ENCODE measurements at regions not wholly inside any gene's neighbourhood (a gene's known extent, or its start where the extent isn't known, plus 50 kb on each side); places are given as distances from the start of the nearest gene placed in this dataset.

DNA sequence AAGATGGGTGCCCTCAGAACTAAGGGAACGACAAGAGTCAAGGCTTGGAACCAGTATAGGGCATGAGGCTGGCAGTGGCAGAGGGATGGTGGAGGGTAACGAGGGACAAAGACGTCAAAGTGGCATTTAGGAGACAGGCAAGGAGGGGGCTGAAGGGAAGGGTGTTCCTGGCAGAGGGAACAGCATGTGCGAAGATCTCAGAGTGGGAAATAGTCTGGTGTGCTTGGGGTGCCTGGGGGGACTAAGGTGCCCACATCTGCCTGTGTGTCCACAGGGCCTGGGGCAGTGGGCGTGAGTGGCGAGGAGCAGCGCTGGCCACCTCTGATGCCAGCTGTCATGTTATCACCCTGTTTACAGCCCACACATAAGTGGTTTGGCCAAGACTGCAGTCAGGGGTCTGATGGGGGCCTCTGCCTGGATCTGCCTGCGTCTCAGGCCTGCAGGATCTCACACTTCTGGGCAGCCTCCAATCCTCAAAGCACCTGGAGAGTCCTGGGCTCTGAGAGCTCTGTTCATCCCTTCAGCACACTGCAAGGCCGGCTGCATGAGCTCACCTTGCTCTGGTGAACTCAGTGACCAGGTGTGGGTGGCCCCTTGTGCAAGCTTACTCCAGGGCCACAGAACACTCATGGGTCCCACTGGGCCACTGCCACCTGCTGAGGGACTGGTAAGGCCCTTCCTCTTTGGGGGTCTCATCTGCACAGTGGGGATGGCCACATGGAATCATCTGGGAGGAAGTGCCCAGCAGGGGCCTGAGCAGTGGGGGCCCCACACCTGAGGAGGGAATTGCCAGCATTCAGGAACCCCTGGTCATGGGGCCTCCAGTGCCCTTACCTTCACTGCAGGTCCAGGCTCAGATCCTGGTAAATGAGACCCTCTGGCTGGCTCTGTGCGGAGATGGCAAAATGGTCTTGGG is 89.7 kb upstream of the SHISAL1 start:
- Histone ChIP-seq H3K9me3 (no peaks in the 10 kb centered on the region), H3K4me1 (no peaks in the 10 kb centered on the region), H3K4me3 (no peak overlapping the region), H3K27ac (no peak overlapping the region), H3K27me3 (no peaks in the 10 kb centered on the region), H3K36me3 (no peaks in the 10 kb centered on the region)
- TF ChIP-seq, protein P1, sequence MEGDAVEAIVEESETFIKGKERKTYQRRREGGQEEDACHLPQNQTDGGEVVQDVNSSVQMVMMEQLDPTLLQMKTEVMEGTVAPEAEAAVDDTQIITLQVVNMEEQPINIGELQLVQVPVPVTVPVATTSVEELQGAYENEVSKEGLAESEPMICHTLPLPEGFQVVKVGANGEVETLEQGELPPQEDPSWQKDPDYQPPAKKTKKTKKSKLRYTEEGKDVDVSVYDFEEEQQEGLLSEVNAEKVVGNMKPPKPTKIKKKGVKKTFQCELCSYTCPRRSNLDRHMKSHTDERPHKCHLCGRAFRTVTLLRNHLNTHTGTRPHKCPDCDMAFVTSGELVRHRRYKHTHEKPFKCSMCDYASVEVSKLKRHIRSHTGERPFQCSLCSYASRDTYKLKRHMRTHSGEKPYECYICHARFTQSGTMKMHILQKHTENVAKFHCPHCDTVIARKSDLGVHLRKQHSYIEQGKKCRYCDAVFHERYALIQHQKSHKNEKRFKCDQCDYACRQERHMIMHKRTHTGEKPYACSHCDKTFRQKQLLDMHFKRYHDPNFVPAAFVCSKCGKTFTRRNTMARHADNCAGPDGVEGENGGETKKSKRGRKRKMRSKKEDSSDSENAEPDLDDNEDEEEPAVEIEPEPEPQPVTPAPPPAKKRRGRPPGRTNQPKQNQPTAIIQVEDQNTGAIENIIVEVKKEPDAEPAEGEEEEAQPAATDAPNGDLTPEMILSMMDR (IDR thresholded peaks at IDR 0.05): no peak
- peak in 1 of 2 donors; percentile 28 for DNase-seq (ENCODE audit: low spot score in 2 of 2)
- intact Hi-C loops (cut with DNase I): no loop called here

DNA sequence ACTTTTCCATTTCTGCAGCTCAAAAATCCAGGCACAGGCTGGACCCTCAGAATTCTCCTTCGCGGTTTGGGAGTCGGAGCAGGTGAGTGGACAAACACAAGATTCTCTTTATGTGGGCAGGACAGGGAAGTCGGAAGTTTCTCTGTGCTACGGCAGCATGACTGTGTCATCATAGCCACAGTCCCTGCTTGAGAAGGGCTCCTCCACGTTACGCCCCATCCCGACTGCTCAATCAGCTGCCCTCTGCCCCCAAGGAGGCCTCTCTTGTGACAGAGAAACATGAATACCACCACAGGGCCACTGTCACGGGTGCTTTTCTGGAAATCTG is 89.0 kb upstream of the SHISAL1 start:
- Histone ChIP-seq H3K4me3 (no peak overlapping the region), H3K27ac (no peak overlapping the region), H3K9me3 (no peaks in the 10 kb centered on the region), H3K27me3 (no peaks in the 10 kb centered on the region), H3K36me3 (no peaks in the 10 kb centered on the region), H3K4me1 (no peaks in the 10 kb centered on the region)
- TF ChIP-seq, protein P1 (IDR thresholded peaks at IDR 0.05): no peak
- intact Hi-C loops (cut with DNase I): no loop called here
- DNase-seq (ENCODE audit: low spot score in 2 of 2): peak in 1 of 2 donors; percentile 52

DNA sequence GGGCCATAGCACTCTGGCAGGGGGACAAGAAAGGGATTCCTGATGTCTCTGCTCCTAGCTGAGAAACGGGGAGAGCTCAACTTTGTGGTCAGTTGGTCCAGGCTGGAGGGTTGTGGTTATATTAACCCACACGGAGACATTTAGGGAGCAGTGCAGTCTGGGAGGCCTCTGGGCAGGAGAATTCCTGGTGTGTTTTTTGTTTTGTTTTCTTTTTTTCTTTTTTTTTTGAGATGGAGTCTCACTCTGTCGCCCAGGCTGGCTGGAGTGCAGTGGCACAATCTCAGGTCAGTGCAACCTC is 88.0 kb upstream of the SHISAL1 start:
- Histone ChIP-seq H3K4me1 (no peaks in the 10 kb centered on the region), H3K27me3 (no peaks in the 10 kb centered on the region), H3K4me3 (no peak overlapping the region), H3K36me3 (no peaks in the 10 kb centered on the region), H3K27ac (no peak overlapping the region), H3K9me3 (no peaks in the 10 kb centered on the region)
- TF ChIP-seq, protein P1 (IDR thresholded peaks at IDR 0.05): no peak
- DNase-seq (ENCODE audit: low spot score in 2 of 2): peak in 1 of 2 donors; percentile 41
- intact Hi-C loops (cut with DNase I): no loop called here

DNA sequence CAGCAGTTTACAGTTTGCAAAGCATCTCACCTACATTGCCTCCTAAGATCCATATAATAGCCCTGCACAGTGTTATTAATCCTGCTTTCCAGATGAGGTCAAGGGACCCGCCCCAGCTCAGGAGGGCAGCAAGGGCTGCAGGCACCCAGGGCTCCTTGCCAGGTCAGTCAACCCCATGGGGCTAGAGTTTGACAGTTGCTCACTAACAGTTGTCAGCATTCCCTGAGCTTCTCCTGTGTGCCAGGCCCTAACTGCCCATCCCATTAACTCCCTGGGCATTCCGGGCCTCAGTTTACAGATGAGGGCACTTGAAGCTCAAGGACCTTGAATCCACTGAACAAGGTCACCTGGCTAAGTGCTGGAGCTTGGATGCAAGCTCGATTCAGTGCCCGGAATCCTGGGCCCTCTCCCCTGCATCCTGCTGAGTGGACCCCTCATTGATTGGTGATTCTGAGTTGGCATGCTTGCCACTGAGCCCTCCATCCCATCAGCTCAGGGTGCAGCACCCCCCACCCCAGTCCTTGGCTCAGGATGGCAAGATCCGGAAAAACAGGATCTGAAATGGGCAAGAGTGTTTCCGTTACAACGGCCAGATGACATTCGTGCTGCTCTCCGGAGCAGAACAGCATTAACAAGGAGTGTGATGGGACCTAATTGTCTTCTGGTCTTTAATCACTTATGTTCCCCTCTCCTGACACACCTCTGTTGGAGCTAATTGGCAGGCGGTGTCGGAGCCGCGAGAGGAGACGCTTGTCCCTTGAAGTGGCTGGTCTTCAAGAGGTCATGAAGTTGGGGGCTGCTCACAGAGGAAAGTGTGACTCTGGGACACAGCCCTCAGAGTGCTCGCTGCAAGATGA is 87.4 kb upstream of the SHISAL1 start:
- intact Hi-C loops (cut with DNase I): no loop called here
- DNase-seq (ENCODE audit: low spot score in 2 of 2): peak in 1 of 2 donors; percentile 40
- Histone ChIP-seq H3K36me3 (no peaks in the 10 kb centered on the region), H3K4me1 (no peaks in the 10 kb centered on the region), H3K9me3 (no peaks in the 10 kb centered on the region), H3K27ac (no peak overlapping the region), H3K27me3 (no peaks in the 10 kb centered on the region), H3K4me3 (no peak overlapping the region)
- TF ChIP-seq, protein P1 (IDR thresholded peaks at IDR 0.05): no peak

DNA sequence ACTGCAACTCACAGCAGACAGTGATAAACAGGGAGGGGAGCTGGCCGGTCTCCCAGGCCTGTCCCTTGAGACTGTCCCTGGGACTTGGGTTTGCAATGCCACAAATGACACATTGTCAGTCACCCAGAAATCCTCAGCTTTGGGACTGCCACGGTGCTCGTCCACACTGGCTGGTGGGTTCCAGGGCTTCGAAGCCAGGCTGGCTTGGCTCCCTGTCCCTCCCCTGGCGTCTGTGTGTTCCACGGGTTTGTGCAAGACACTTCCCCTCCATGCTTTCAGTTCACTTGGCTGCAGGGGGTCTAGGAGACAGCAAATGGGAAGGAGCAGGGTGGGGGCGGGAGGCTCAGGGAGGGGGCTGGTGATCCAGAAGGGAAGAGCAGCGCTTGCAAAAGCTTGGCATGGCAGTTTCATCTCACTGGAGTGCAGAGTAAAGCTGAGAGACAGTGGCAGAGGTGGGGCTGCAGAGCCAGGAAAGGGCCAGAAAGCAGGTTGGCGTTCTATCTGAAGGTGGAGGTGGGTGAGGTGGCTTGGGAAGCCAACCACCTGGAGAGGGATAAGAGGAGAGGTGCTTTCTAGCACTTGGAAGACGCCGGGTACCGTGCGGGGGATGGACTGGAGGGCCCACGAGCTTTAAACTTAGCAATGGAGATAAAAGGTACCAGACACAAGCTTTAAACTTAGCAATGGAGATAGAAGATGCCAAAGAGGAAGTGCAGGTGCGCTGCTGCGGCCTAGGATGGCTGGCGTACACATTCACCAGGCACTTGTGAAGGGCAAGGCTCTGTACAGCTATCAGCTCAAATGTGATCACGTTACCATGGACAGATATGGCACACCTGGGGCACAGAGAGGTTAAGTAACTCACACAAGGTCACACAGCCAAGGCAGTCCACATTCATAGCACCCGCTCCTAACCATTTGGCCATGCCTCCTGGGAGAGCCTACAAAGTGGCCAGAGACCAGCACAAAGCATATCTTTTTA is 86.4 kb upstream of the SHISAL1 start:
- no peaks in the 10 kb centered on the region for H3K27me3 ChIP-seq
- H3K4me1 ChIP-seq: no peaks in the 10 kb centered on the region
- no peak overlapping the region for H3K27ac ChIP-seq
- no peak overlapping the region for H3K4me3 ChIP-seq
- no peaks in the 10 kb centered on the region for H3K36me3 ChIP-seq
- intact Hi-C loops (cut with DNase I): no loop called here
- H3K9me3 ChIP-seq: no peaks in the 10 kb centered on the region
- TF ChIP-seq, protein P1 (IDR thresholded peaks at IDR 0.05): no peak
- peak in 1 of 2 donors; percentile 37 for DNase-seq (ENCODE audit: low spot score in 2 of 2)
